AG04449 (cell line): ENCODE measurements at regions not wholly inside any gene's neighbourhood (a gene's known extent, or its start where the extent isn't known, plus 50 kb on each side); places are given as distances from the start of the nearest gene placed in this dataset.

Source experiments
- CTCF ChIA-PET: fragments of 350-600 bp; formaldehyde crosslinking; extraction: SDS; loops from one replicate; lab custom pipeline; 2021; ENCODE audit warnings: antibody characterized with exemption; lab: Yijun Ruan, JAX
- POLR2A ChIA-PET: fragments of 400-600, 350-600 bp; formaldehyde crosslinking; extraction: SDS; loops from one replicate; lab custom pipeline; 2020; ENCODE audit warnings: antibody characterized with exemption, inconsistent platforms; lab: Yijun Ruan, JAX
- DNase-seq: peaks from one replicate; pipeline ENCODE4 v3.0.0-alpha.2; 2010; ENCODE audit warnings: low read depth, low spot score
- H3K4me3 ChIP-seq: 2 replicates; pipeline ENCODE4 v1.5.1; 2011; ENCODE audit warnings: low read depth, mild to moderate bottlenecking, control low read depth, low read length
- TF ChIP-seq, protein P1 (sequence below): IDR thresholded peaks from one replicate; pipeline ENCODE4 v1.5.1; 2011; ENCODE audit warnings: mild to moderate bottlenecking, moderate library complexity, low read length, control low read depth, inconsistent platforms; ENCODE audit not compliant: insufficient read depth; ENCODE audit errors: missing control alignments

GRCh38 chr11:37963440-37963839, 1365.4 kb upstream of the RAG2 start:
- DNase-seq = no peak
- POLR2A ChIA-PET = interaction anchor here (0.6 kb wide), 1 partner anchor 16 kb away, joined by 3 read pairs; no protein-coding TSS in a partner anchor
- CTCF ChIA-PET = no interaction called here
- no peak overlapping the region for H3K4me3 ChIP-seq
- TF ChIP-seq, protein P1, sequence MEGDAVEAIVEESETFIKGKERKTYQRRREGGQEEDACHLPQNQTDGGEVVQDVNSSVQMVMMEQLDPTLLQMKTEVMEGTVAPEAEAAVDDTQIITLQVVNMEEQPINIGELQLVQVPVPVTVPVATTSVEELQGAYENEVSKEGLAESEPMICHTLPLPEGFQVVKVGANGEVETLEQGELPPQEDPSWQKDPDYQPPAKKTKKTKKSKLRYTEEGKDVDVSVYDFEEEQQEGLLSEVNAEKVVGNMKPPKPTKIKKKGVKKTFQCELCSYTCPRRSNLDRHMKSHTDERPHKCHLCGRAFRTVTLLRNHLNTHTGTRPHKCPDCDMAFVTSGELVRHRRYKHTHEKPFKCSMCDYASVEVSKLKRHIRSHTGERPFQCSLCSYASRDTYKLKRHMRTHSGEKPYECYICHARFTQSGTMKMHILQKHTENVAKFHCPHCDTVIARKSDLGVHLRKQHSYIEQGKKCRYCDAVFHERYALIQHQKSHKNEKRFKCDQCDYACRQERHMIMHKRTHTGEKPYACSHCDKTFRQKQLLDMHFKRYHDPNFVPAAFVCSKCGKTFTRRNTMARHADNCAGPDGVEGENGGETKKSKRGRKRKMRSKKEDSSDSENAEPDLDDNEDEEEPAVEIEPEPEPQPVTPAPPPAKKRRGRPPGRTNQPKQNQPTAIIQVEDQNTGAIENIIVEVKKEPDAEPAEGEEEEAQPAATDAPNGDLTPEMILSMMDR = no peak

- H3K4me3 ChIP-seq = no peak overlapping the region
- CTCF ChIA-PET = no interaction called here
- TF ChIP-seq, protein P1 = no peak
- DNase-seq = no peak
- POLR2A ChIA-PET = no interaction called here
Observed at GRCh38 chr11:37957717-37958116, 1359.7 kb upstream of the RAG2 start.

GRCh38 chr11:37951996-37952395, 1354.0 kb upstream of the RAG2 start:
- ChIA-PET CTCF (no interaction called here), POLR2A (no interaction called here)
- no peak overlapping the region for H3K4me3 ChIP-seq
- TF ChIP-seq, protein P1 = no peak
- no peak for DNase-seq

DNA sequence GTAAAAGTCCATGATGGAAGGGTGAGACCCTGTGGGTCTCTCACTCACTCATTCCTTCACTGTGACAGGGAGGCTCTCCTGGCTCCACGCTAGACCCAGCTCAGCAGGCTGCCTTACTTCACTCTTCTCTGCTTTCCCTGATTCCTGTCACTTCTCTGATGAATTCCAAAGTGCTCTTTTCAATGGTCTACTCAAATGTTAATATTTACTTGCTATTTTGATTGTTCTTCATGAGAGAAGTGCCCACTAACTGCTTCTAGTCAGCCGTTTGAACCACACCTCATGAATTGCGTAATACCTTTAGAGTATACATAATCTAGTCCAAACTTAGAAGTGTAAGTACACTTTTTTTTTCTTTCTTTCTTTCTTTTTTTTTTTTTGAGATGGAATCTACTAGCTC, 1350.2 kb upstream of the RAG2 start:
- CTCF ChIA-PET = no interaction called here
- H3K4me3 ChIP-seq = no peak overlapping the region
- DNase-seq = no peak
- POLR2A ChIA-PET = no interaction called here
- TF ChIP-seq, protein P1 = no peak

GRCh38 chr11:37947821-37948220, 1349.8 kb upstream of the RAG2 start:
- no peak overlapping the region for H3K4me3 ChIP-seq
- DNase-seq = no peak
- CTCF ChIA-PET = interaction anchor here (0.6 kb wide), 1 partner anchor 12 kb away, joined by 3 read pairs; no protein-coding TSS in a partner anchor
- POLR2A ChIA-PET = interaction anchor here (0.7 kb wide), 1 partner anchor 15 kb away, joined by 3 read pairs; no protein-coding TSS in a partner anchor
- TF ChIP-seq, protein P1 = no peak

- no peak overlapping the region for H3K4me3 ChIP-seq
- no peak for DNase-seq
- ChIA-PET CTCF (interaction anchor here (1.2 to 1.6 kb wide), 3 partner anchors 22 to 845 kb away, joined by 3 to 9 read pairs (median 4); no protein-coding TSS in a partner anchor), POLR2A (no interaction called here)
- TF ChIP-seq, protein P1 = peak; percentile 41
Observed at GRCh38 chr11:37946155-37946766, 1348.2 kb upstream of the RAG2 start.
